SH-SY5Y (cell line): ENCODE measurements at regions not wholly inside any gene's neighbourhood (a gene's known extent, or its start where the extent isn't known, plus 50 kb on each side); places are given as distances from the start of the nearest gene placed in this dataset.

Source experiments
- GATA2 ChIP-seq: IDR thresholded peaks from 2 replicates; pipeline ENCODE4 v1.6.1; 2011; ENCODE audit warnings: mild to moderate bottlenecking, low read depth, low read length
- GATA3 ChIP-seq: IDR thresholded peaks from 2 replicates; pipeline ENCODE4 v1.6.1; 2011; ENCODE audit warnings: low read depth, mild to moderate bottlenecking, low read length, moderate library complexity

- TF ChIP-seq GATA3 (no peak), GATA2 (no peak)
Observed at GRCh38 chr3:22691407-22691806, 511.7 kb upstream of the UBE2E2 start.

DNA sequence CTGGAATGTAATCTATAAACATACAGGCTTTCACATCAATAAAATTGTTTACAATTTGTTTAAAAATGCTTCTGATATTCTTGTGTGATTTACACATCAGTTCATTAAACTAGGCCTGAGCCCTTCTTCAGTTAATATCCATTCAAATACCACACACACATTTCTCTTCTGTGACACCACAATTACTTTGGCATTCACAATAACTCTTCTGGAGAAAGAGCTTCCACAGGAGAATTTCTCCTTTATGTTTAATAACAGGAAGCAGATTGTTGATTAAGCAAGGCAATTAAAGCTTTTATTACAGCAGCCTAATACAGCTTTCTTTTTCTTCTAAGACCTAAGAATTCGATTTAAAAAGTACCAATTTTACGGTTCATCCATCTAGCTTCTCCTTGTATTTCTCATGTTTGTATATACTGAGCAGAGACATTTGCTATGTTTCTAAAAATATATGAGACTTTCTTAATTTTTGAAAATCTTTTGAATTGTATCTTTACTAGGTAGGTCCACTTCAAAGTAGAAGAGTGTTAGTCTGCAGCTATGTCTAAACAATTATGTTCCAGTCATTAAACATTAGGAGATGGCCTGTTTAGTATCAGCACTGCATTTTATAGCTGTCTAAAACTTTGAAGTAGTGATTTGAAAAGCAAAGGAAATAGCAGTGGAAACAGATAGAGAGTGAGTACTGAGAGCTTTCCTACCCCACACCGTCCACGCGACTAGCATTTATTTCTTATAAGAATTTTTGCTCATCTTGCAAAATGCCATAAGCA lies 511.1 kb upstream of the UBE2E2 start:
- TF ChIP-seq GATA2: no peak
- TF ChIP-seq GATA3: no peak

DNA sequence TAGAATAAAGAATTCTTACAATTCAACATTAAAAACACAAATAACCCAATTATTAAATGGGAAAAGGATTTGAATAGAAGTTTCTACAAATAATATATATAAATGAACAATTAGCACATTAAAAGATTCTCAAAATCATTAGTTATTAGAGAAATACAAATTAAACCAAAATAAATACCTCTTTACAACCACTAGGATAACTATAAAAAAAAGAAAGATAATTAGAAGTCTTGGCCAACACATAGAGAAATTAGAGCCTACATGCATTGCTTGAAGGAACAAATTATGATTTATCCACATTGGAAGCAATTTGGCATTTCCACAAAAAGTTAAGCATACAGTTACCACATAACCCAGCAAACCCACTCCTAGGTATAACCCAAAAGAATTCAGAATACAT lies 502.3 kb upstream of the UBE2E2 start:
- TF ChIP-seq GATA2 (no peak), GATA3 (no peak)

DNA sequence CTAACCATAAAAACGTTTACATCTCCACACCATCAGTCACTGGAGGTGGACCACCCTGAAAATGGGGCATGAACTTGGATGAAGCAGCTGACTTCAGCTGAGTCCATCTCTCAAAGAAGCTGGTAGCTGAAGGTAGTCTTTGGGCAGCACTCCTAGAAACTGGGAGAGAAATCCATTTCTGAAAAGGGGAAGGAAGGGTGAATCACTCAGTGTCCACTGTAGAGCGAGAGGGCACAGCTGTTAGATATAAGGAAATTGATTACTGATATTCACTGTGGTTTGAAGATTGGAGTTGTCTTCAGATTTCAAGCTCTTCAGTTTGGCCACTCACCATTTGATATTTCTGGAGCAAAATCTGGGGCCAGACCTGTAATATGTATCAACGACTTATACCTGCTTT lies 499.0 kb upstream of the UBE2E2 start:
- TF ChIP-seq GATA3 (no peak), GATA2 (no peak)

GRCh38 chr3:22704571-22705354 lies 498.4 kb upstream of the UBE2E2 start:
- no peak for TF ChIP-seq GATA3
- no peak for TF ChIP-seq GATA2

GRCh38 chr3:22713936-22714335 lies 489.2 kb upstream of the UBE2E2 start:
- no peak for TF ChIP-seq GATA2

GRCh38 chr3:22714749-22715148 lies 488.4 kb upstream of the UBE2E2 start:
- TF ChIP-seq GATA2: no peak
- TF ChIP-seq GATA3: no peak

DNA sequence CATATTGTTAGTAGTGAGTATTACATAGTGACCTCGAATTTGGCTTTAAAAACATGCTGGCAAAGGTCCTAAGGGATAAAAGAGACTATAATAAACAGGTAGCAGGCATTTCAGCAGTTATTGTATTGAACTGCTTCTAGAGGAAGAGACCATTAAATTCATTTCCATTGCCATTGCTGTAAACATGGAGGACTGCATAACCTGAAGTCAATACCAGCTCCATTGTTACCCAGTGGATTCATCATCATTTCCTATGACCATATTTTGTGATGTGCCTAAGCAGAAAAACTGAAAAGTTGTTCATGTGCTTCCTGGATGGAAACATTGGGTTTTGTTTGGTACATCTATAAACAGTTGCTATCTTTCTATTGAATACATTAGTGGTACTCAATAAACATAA lies 482.5 kb upstream of the UBE2E2 start:
- TF ChIP-seq GATA2 (no peak), GATA3 (no peak)

DNA sequence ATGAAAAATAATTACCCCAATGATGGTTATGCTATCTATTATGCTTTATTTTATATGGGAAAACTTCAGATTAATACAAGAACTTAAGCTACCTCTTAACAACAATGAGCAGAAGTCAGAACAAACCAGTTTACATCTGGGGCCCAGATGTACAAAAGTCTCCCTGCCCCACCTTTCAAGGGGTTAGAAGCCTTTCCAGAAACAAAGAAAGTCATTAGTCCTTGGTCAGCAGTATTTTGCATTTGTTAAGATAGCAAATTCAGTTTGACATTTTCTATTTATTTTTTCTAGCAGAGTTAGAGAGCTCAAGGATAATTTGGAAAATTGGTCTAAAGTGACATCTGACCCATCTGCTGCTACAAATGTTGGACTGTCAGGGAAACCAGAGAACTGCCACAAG lies 478.7 kb upstream of the UBE2E2 start:
- TF ChIP-seq GATA2 (no peak), GATA3 (no peak)

GRCh38 chr3:22728406-22728805 lies 474.7 kb upstream of the UBE2E2 start:
- no peak for TF ChIP-seq GATA2
- TF ChIP-seq GATA3: no peak

- TF ChIP-seq GATA2 (no peak), GATA3 (no peak)
Observed at GRCh38 chr3:22729212-22729611, 473.9 kb upstream of the UBE2E2 start.

DNA sequence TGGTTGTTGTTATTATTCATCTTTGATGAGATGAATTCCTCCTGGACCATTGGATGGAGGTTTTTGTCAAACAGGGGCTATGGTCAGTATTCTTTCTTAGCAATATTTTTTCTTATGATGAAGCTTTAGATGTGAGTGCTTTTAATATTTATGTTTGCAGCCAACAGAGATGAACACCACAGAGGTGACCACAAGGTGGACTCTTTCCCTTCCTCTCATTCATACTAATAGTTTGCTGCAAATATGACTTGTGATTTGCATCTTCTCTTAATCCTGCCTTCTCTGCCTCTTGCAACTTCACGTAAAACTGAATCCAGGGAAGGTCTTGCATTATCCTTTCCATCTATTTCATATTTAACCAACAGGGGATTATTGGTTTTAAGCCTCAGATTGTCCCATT lies 473.1 kb upstream of the UBE2E2 start:
- no peak for TF ChIP-seq GATA3
- no peak for TF ChIP-seq GATA2

DNA sequence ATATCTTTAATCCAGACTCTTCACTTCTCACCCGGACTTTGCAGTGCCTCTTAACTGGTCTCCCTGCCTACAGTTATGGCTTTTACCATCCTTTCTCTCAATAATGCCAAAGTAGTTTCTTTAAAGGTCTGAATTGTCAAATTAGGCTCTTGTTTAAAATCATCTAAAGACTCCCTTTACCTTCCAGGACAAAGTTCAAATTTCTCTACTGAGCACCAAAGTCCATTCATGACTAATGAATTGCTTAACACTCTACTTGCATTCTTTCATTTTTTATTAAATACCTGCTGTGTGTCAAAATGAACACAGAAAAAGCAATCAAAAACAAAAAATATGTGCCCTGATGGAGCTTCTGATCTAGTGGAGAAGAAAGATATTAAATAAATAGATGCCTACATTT lies 472.4 kb upstream of the UBE2E2 start:
- no peak for TF ChIP-seq GATA2
- no peak for TF ChIP-seq GATA3

DNA sequence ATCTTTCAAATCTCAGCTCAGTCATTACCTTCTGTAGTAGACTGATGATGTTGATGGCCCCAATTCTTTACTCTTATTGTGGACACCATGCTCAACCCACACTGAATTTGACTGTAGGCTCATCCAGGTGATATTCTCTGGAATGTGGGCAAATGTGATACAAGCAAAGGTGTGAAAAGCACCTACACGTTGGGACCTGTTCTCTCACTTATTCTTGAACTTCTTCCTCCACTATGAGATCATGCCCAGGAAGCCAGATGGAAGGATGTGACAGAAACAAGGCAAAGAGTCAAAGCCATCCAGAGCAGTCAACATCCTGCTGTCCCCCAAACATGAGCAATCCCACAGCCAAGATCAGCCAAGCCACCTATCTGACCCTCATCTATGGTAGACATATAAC lies 471.2 kb upstream of the UBE2E2 start:
- TF ChIP-seq GATA3: no peak
- no peak for TF ChIP-seq GATA2

DNA sequence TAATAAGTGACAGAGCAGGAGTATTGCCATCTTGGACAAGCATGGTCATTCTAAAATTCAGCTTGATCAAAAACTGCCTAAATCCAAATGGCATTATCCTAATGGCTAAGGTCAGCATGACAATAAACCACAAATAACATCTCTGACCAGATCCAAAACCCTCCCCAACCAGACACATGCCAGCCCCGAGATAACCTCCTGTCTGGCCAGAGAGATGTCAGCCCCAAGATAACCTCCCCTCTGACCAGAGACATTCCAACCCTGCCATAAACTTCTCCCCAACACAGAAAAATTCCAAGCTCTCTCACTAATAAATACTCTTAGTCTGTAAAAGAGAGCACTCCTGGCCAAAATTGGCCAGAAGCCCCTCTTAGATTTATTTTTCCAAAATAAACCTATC lies 470.5 kb upstream of the UBE2E2 start:
- TF ChIP-seq GATA3 (no peak), GATA2 (no peak)
